Left ventricle myocardium superior (tissue), 1 donor: ENCODE measurements at regions not wholly inside any gene's neighbourhood (a gene's known extent, or its start where the extent isn't known, plus 50 kb on each side); places are given as distances from the start of the nearest gene placed in this dataset.
A peak's percentile ranks its signal among the peaks of the same experiment; 100 is the strongest.
"Not testable (repeated sequence)": the region's sequence is repeated elsewhere in the genome, so short reads cannot be mapped to it uniquely, and the experiment has no call there.

Experiments used
- ATAC-seq: fragments of 200-7000 bp; cut with Tn5 transposase; one replicate; pipeline ENCODE4 v1.9.1; 2020; ENCODE audit warnings: mild to moderate bottlenecking, moderate library complexity
- DNase-seq: peaks from one replicate; pipeline ENCODE4 v3.0.0-alpha.2; 2020
- intact Hi-C: fragments of 100-400 bp; cut with micrococcal nuclease; formaldehyde crosslinking; loops from one replicate; pipeline ENCODE4 v1.11.0; 2022
- donor health status: DM: no; HTN: yes; CAD: no; lungs with severe emphysema.

- DNase-seq (no peak), ATAC-seq (no peak)
- intact Hi-C loops, result no loop called here
Observed at GRCh38 chr18:38257661-38258060, 692.1 kb upstream of the CELF4 start.

- DNase-seq (no peak), ATAC-seq (no peak)
Observed at GRCh38 chr18:38256366-38256765, 690.8 kb upstream of the CELF4 start.

GRCh38 chr18:38250971-38251370, 685.4 kb upstream of the CELF4 start:
- intact Hi-C loops, result no loop called here
- no peak for DNase-seq
- ATAC-seq, result no peak

More at GRCh38 chr18:38256366-38256765, 690.8 kb upstream of the CELF4 start:
- intact Hi-C loops, result no loop called here

- ATAC-seq, result peak; percentile 38
- intact Hi-C loops, result no loop called here
- DNase-seq, result no peak
Observed at GRCh38 chr18:38244480-38244879, 678.9 kb upstream of the CELF4 start.

GRCh38 chr18:38243291-38243690, 677.7 kb upstream of the CELF4 start:
- DNase-seq (no peak), ATAC-seq (no peak)
- intact Hi-C loops, result no loop called here

GRCh38 chr18:38241736-38242135, 676.1 kb upstream of the CELF4 start:
- intact Hi-C loops, result no loop called here
- DNase-seq, result no peak
- ATAC-seq, result no peak

GRCh38 chr18:38241216-38241615, 675.6 kb upstream of the CELF4 start:
- intact Hi-C loops, result no loop called here
- no peak for ATAC-seq
- DNase-seq, result no peak

GRCh38 chr18:38239606-38240005, 674.0 kb upstream of the CELF4 start:
- DNase-seq (no peak), ATAC-seq (no peak)
- intact Hi-C loops, result no loop called here

- no peak for DNase-seq
Observed at GRCh38 chr18:38237796-38238195, 672.2 kb upstream of the CELF4 start.

GRCh38 chr18:38221476-38222100, 656.0 kb upstream of the CELF4 start:
- intact Hi-C loops, result no loop called here
- ATAC-seq, result no peak
- DNase-seq, result no peak

More at GRCh38 chr18:38237796-38238195, 672.2 kb upstream of the CELF4 start:
- no peak for ATAC-seq
- intact Hi-C loops, result no loop called here

- no peak for ATAC-seq
- DNase-seq, result no peak
- intact Hi-C loops, result no loop called here
Observed at GRCh38 chr18:38198956-38199355, 633.4 kb upstream of the CELF4 start.

- intact Hi-C loops, result no loop called here
- DNase-seq (no peak), ATAC-seq (no peak)
Observed at GRCh38 chr18:38198526-38198925, 632.9 kb upstream of the CELF4 start.

GRCh38 chr18:38186491-38186890, 620.9 kb upstream of the CELF4 start:
- DNase-seq (no peak), ATAC-seq (no peak)
- intact Hi-C loops, result no loop called here

GRCh38 chr18:38174594-38174993, 609.0 kb upstream of the CELF4 start:
- intact Hi-C loops, result no loop called here

GRCh38 chr18:38174173-38174572, 608.6 kb upstream of the CELF4 start:
- DNase-seq, result no peak
- ATAC-seq, result no peak
- intact Hi-C loops, result no loop called here

More at GRCh38 chr18:38174594-38174993, 609.0 kb upstream of the CELF4 start:
- no peak for ATAC-seq
- no peak for DNase-seq

- DNase-seq, result no peak
- intact Hi-C loops, result no loop called here
Observed at GRCh38 chr18:38170845-38171244, 605.2 kb upstream of the CELF4 start.

GRCh38 chr18:38167623-38168022, 602.0 kb upstream of the CELF4 start:
- ATAC-seq (no peak), DNase-seq (no peak)
- intact Hi-C loops, result no loop called here

More at GRCh38 chr18:38170845-38171244, 605.2 kb upstream of the CELF4 start:
- no peak for ATAC-seq

- DNase-seq, ATAC-seq, intact Hi-C loops: not testable (repeated sequence)
Observed at GRCh38 chr18:38153116-38153515, 587.5 kb upstream of the CELF4 start.

- intact Hi-C loops, result no loop called here
- DNase-seq, result no peak
- ATAC-seq, result no peak
Observed at GRCh38 chr18:38116716-38117115, 551.1 kb upstream of the CELF4 start.

GRCh38 chr18:38115201-38115600, 549.6 kb upstream of the CELF4 start:
- intact Hi-C loops, result no loop called here
- no peak for ATAC-seq
- DNase-seq, result no peak

GRCh38 chr18:38087538-38087937, 521.9 kb upstream of the CELF4 start:
- ATAC-seq (no peak), DNase-seq (no peak)
- intact Hi-C loops, result no loop called here

- DNase-seq (no peak), ATAC-seq (no peak)
- intact Hi-C loops, result no loop called here
Observed at GRCh38 chr18:38081516-38081915, 515.9 kb upstream of the CELF4 start.
